Esophagus (tissue), 2 donors: ENCODE measurements at regions not wholly inside any gene's neighbourhood (a gene's known extent, or its start where the extent isn't known, plus 50 kb on each side); places are given as distances from the start of the nearest gene placed in this dataset.

Experiments
- H3K27ac ChIP-seq, 2 donors: one replicate each; pipeline ENCODE4 v1.5.1; 2013; ENCODE audit warnings: low read depth in 2 of 2, mild to moderate bottlenecking in 2 of 2, inconsistent platforms in 1 of 2, low read length in 1 of 2, moderate library complexity in 1 of 2
- H3K27me3 ChIP-seq, 2 donors: one replicate each; pipeline ENCODE4 v1.6.1; 2013; ENCODE audit warnings: low read length in 2 of 2, control low read depth in 1 of 2, mild to moderate bottlenecking in 1 of 2; ENCODE audit not compliant: insufficient read depth in 2 of 2, control insufficient read depth in 1 of 2
- H3K36me3 ChIP-seq, 2 donors: one replicate each; pipeline ENCODE4 v1.6.1; 2013; ENCODE audit warnings: low read length in 1 of 2; ENCODE audit not compliant: control insufficient read depth in 2 of 2, insufficient read depth in 2 of 2
- H3K4me1 ChIP-seq, 2 donors: one replicate each; pipeline ENCODE4 v1.6.1; 2013; ENCODE audit warnings: low read length in 1 of 2; ENCODE audit not compliant: control insufficient read depth in 2 of 2, insufficient read depth in 2 of 2
- H3K4me3 ChIP-seq, 2 donors: one replicate each; pipeline ENCODE4 v1.5.1; 2013; ENCODE audit warnings: low read length in 2 of 2, mild to moderate bottlenecking in 2 of 2, low read depth in 1 of 2, moderate library complexity in 1 of 2
- H3K9me3 ChIP-seq, 2 donors: one replicate each; pipeline ENCODE4 v1.6.1; 2013; ENCODE audit warnings: mild to moderate bottlenecking in 2 of 2, low read depth in 1 of 2, low read length in 1 of 2, moderate library complexity in 1 of 2; ENCODE audit not compliant: control insufficient read depth in 2 of 2, insufficient read depth in 1 of 2
- WGBS, 2 donors: extraction: QIAGEN DNeasy Blood & Tissue Kit; methylation state at CpG; one replicate each; pipeline ENCODE4 v1.1.7; 2013; 5-methylcytosine and 5-hydroxymethylcytosine counted together
- donor health status: healthy with polysubstance abuse.
- donor health status: Bipolar disorder and iron deficiency.

DNA sequence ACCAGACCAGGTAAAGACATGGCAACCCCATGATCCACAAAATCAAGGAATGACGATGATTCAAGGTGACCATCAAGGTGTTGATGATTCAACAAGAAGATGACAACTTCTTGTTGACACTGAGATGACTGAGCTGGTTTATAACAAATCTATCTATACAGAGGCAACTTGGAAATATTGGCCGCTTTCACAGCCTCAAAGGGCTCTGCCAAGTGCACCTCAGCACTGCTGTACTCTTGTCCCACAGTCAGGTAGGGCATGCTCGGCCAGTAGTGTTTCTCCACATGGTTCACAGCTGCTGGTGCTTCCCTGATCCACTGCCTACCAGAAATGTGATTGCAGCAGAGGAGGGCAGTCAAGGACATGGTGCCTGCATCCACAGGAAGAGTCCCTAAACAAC, 125.2 kb upstream of the SYT6 start:
- H3K36me3 ChIP-seq: no peaks in the 10 kb centered on the region
- no peaks in the 10 kb centered on the region for H3K9me3 ChIP-seq
- 74 to 78% methylated on average over 3 of the region's 3 CpGs for WGBS, 2 donors
- H3K4me3 ChIP-seq: no peak overlapping the region
- H3K27ac ChIP-seq: no peak overlapping the region
- H3K27me3 ChIP-seq: peaks cover 0 to 3% of the 10 kb centered on the region in 2 donors
- no peaks in the 10 kb centered on the region for H3K4me1 ChIP-seq

DNA sequence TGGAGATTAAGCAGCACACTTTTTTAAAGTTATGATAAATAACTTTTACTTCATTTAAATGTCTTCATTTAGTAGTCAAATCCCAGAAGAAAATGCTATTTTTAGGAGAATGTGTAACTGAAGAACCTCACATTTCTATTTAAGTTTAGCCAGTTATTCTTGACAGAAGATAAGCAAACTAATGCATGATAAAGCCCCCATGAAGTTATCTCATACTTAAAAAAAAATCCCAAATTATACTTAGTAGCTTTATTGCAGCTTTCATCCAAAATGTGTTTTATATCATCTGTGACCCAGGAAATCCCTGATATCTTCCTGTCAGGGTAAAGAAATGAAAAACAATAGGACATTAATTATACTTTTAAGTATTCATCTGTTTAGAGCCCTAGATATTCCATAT, 124.8 kb upstream of the SYT6 start:
- Histone ChIP-seq H3K9me3 (no peaks in the 10 kb centered on the region), H3K36me3 (no peaks in the 10 kb centered on the region), H3K4me3 (no peak overlapping the region), H3K4me1 (no peaks in the 10 kb centered on the region), H3K27ac (no peak overlapping the region), H3K27me3 (peaks cover 0 to 3% of the 10 kb centered on the region in 2 donors)

DNA sequence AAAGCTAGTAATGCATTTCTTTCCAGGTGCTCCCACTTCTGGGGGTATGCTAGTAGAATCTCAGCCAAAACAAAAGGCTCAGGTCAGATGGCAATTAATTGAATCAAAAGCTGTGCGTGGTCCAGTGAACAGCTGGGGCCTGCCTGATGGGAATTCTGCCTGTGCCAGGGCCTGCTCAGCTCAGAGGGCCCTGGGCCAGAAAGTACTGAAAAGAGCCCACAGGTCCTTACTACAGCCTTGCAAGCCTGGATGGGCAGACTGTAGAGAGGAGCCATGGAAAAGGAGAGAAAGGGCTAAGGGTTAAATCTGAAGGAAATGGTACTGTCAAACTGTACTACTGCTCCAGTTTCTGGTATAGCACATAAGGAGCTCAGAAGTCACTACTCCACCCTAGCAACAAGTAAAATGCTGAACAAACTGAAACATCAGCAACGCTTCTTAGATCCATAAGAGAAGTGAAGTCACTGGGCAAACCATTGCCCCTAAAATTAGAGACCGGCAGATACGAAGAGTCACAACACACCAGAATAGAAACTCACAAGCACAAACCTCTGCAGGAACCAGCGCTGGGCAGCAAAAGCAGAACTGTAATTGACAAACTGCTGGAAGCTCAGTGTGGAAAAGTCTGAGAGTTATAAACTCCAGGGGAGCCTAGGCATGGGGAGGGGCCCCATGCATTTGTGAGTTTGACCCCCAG, 121.1 kb upstream of the SYT6 start:
- WGBS, 2 donors: 84 to 89% methylated on average over 5 of the region's 5 CpGs
- Histone ChIP-seq H3K9me3 (no peaks in the 10 kb centered on the region), H3K27me3 (peaks cover 0 to 3% of the 10 kb centered on the region in 2 donors), H3K27ac (no peak overlapping the region), H3K36me3 (no peaks in the 10 kb centered on the region), H3K4me1 (no peaks in the 10 kb centered on the region), H3K4me3 (no peak overlapping the region)

DNA sequence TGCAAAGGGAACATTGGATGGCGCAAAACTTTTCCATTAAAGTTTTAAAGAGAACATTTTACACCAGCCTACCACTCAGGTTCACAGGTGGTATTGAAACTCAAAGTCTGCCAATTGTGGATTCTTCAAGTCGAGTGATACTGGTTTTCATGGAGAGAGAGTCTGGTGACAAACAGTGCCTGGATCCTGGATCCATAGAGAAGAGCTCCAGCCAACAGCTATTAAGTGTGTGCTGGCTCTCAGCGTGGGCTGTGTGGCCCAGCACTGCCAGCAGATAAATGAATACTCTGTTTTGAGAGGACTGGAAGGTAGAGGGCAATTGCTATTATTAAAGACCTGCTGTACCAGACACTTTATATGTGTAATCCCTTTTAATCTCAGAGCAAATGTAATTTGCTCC, 118.9 kb upstream of the SYT6 start:
- no peaks in the 10 kb centered on the region for H3K4me1 ChIP-seq
- H3K9me3 ChIP-seq: no peaks in the 10 kb centered on the region
- WGBS, 2 donors: 67 to 74% methylated on average over 3 of the region's 3 CpGs
- no peak overlapping the region for H3K27ac ChIP-seq
- peaks cover 0 to 3% of the 10 kb centered on the region in 2 donors for H3K27me3 ChIP-seq
- no peaks in the 10 kb centered on the region for H3K36me3 ChIP-seq
- no peak overlapping the region for H3K4me3 ChIP-seq

DNA sequence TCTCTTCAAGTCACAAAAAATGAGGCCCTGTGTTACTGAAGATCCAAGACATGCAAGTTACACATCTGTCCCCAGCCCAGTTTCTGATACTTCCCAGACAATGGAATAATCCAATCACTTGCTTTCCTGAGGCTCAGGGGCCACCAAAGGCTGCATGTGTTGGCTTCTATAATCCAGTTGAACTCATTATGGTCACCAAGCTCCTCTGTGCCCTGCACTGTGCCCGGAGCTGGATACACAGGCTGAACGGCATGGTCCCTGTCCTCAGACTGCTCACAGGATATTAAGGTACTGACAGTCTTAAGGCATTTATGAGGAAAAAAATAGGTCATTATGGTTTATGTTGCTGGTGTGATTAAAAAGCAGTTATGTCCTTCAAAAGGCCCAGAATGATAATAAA, 117.0 kb upstream of the SYT6 start:
- H3K27me3 ChIP-seq: peaks cover 0 to 3% of the 10 kb centered on the region in 2 donors
- no peaks in the 10 kb centered on the region for H3K9me3 ChIP-seq
- H3K4me1 ChIP-seq: no peaks in the 10 kb centered on the region
- 95 to 96% methylated on average over 2 of the region's 2 CpGs for WGBS, 2 donors
- no peak overlapping the region for H3K27ac ChIP-seq
- H3K36me3 ChIP-seq: no peaks in the 10 kb centered on the region
- H3K4me3 ChIP-seq: no peak overlapping the region

DNA sequence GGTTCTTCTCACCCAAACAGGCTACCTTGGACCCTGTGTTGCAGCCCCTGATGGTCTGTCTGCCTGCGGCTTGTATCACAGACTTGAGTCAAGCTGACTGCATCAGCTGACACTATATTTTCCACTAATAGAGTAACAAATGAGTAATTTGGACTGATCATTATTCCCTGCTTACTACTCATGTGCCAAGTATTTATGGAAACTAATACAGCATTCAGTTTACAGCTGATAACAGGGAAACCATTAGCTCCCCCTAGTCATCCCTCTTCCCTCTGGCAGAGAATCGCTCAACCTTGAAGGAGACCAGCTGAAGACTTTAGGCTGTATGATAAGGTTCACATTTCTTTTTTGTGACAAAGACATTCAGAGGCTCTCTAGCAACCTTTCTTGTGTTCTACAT, 116.6 kb upstream of the SYT6 start:
- peaks cover 0 to 3% of the 10 kb centered on the region in 2 donors for H3K27me3 ChIP-seq
- H3K27ac ChIP-seq: no peak overlapping the region
- 69 to 82% methylated on average over 2 of the region's 2 CpGs for WGBS, 2 donors
- H3K36me3 ChIP-seq: no peaks in the 10 kb centered on the region
- H3K4me1 ChIP-seq: no peaks in the 10 kb centered on the region
- H3K9me3 ChIP-seq: no peaks in the 10 kb centered on the region
- no peak overlapping the region for H3K4me3 ChIP-seq

DNA sequence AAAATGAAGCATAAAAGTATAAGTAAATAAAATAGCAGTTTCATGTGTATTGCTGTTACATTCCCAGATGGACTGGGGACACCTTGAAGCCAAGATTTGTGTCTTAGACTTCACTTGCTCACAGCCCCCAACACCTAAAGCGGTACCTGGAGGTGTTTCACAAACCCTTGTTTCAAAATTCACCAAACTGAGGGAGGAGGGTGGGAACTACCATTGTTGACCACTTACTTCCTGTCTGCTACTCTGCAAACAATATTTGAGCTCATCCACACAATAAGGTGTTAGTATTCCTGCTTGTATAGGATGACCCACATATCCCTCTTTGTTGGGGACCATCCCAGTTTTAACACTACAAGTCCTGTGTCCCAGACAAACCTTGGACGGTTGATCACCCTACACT, 115.9 kb upstream of the SYT6 start:
- Histone ChIP-seq H3K9me3 (no peaks in the 10 kb centered on the region), H3K36me3 (no peaks in the 10 kb centered on the region), H3K4me1 (no peaks in the 10 kb centered on the region), H3K27me3 (no peaks in the 10 kb centered on the region), H3K4me3 (no peak overlapping the region), H3K27ac (no peak overlapping the region)
- 81 to 91% methylated on average over 2 of the region's 2 CpGs for WGBS, 2 donors

DNA sequence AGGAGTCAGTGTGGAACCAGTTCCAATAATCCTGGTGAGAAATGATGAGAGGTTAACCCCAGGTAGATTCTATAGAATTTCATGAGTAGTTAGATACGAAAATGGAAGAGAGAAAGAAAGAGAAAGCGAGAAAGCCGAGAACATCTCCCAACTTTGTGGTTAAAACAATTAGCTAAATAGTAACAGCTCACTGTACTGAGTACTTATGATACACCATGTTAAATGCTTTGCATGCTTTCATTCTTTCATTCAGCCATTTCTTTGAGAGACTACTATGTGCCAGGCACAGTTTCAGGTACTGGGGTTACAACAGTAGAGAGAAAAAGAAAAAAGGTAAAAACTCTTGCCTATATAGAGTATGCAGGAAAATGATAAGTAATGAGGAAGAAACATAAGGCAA, 109.7 kb upstream of the SYT6 start:
- Histone ChIP-seq H3K9me3 (no peaks in the 10 kb centered on the region), H3K4me1 (no peaks in the 10 kb centered on the region), H3K36me3 (no peaks in the 10 kb centered on the region), H3K4me3 (no peak overlapping the region), H3K27me3 (peaks cover 0 to 2% of the 10 kb centered on the region in 2 donors), H3K27ac (no peak overlapping the region)
- WGBS, 2 donors: 83 to 87% methylated on average over 3 of the region's 3 CpGs

DNA sequence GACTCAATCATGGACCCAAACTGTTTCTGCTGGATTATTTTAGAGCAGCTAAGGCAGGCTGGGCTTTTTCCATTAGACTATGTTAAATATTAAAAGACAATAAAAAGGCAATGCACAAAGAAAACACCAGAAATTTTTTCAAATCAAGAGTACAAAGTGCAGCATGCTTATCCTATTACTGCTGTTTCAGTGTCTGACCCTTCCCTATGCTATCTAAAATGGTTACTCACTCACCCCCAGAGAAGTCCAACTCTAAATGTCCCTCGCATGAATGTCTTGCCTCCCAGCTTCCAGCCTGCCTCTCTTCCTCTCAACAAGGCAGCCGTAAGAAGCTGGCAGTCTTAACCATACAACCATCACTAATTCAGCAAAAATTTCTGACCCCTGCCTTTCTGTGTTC, 108.7 kb upstream of the SYT6 start:
- H3K27ac ChIP-seq: no peak overlapping the region
- H3K36me3 ChIP-seq: no peaks in the 10 kb centered on the region
- H3K9me3 ChIP-seq: no peaks in the 10 kb centered on the region
- H3K4me3 ChIP-seq: no peak overlapping the region
- no peaks in the 10 kb centered on the region for H3K4me1 ChIP-seq
- H3K27me3 ChIP-seq: peaks cover 0 to 2% of the 10 kb centered on the region in 2 donors
- 67 to 81% methylated on average over 2 of the region's 2 CpGs for WGBS, 2 donors

DNA sequence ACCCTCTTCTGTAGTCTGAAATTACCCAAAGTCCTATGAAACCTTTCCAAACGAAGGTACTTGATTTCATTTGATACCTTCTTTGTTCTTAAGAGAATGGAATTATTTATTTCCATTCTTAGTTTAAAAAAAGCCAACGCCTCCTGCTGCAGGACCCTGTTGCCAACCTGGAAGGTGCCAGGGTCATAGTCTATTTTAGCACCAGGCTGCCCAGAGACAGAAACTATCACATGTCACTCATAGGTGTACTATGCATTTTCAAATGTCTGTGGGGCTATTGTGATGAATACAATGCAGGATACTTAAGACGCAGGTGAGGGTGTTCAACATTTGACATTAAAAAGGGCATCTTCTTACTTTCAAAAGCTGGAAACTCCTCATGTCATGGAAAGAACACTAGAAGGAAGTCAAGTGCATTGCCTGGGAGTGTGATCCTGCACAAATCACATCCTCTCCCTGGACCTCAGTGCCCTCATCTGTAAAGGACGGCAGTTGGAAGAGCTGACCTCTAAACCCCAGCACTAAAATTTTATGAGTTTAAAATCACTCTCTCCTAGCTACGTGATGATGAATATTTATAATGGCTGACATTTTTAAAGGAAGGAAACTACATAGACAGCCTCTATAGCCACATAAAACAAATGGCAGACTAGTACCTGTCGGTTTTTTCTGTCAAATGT, 107.3 kb upstream of the SYT6 start:
- WGBS, 2 donors: 59 to 66% methylated on average over 6 of the region's 6 CpGs
- no peaks in the 10 kb centered on the region for H3K4me1 ChIP-seq
- no peak overlapping the region for H3K4me3 ChIP-seq
- H3K36me3 ChIP-seq: no peaks in the 10 kb centered on the region
- H3K9me3 ChIP-seq: no peaks in the 10 kb centered on the region
- no peak overlapping the region for H3K27ac ChIP-seq
- H3K27me3 ChIP-seq: peaks cover 0 to 2% of the 10 kb centered on the region in 2 donors
